A673 (cell line): ENCODE measurements at regions not wholly inside any gene's neighbourhood (a gene's known extent, or its start where the extent isn't known, plus 50 kb on each side); places are given as distances from the start of the nearest gene placed in this dataset.

Experiments used
- EZH2 ChIP-seq: fragments of 200-600 bp; sonication (generic); IDR thresholded peaks from 2 replicates; pipeline ENCODE4 v1.6.1; 2017; ENCODE audit warnings: borderline replicate concordance, low read depth, mild to moderate bottlenecking, mixed read lengths, antibody characterized with exemption, low read length; ENCODE audit not compliant: poor library complexity, severe bottlenecking
- TF ChIP-seq, protein P1 (sequence below): fragments of 300-800, 200-600 bp; sonication (generic); conservative IDR thresholded peaks from 2 replicates; pipeline ENCODE4 v1.5.1; 2017; ENCODE audit warnings: low read depth, mild to moderate bottlenecking, antibody characterized with exemption, low read length, moderate library complexity, mixed read lengths

GRCh38 chr3:103406320-103406850 is 971.6 kb downstream of the ZPLD1 start:
- TF ChIP-seq, protein P1, sequence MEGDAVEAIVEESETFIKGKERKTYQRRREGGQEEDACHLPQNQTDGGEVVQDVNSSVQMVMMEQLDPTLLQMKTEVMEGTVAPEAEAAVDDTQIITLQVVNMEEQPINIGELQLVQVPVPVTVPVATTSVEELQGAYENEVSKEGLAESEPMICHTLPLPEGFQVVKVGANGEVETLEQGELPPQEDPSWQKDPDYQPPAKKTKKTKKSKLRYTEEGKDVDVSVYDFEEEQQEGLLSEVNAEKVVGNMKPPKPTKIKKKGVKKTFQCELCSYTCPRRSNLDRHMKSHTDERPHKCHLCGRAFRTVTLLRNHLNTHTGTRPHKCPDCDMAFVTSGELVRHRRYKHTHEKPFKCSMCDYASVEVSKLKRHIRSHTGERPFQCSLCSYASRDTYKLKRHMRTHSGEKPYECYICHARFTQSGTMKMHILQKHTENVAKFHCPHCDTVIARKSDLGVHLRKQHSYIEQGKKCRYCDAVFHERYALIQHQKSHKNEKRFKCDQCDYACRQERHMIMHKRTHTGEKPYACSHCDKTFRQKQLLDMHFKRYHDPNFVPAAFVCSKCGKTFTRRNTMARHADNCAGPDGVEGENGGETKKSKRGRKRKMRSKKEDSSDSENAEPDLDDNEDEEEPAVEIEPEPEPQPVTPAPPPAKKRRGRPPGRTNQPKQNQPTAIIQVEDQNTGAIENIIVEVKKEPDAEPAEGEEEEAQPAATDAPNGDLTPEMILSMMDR = no peak
- no peak for TF ChIP-seq EZH2
